Panc1 (cell line): ENCODE measurements at regions not wholly inside any gene's neighbourhood (a gene's known extent, or its start where the extent isn't known, plus 50 kb on each side); places are given as distances from the start of the nearest gene placed in this dataset.

Experiments used
- ATAC-seq: fragments of 200-7000 bp; cut with Tn5 transposase; 2 replicates; pipeline ENCODE4 v1.9.1; 2020; ENCODE audit warnings: mild to moderate bottlenecking, moderate library complexity
- BruUV-seq: library from RNA; stranded (reverse); fragments of 400-500 nt; replicated peaks from 2 replicates; lab custom pipeline; 2021; lab: Mats Ljungman, UMichigan
- CTCF ChIA-PET: fragments of 300-600 bp; sonication (Branson Sonifier 250); formaldehyde crosslinking; loops from one replicate; lab custom pipeline; 2022; ENCODE audit warnings: antibody characterized with exemption; lab: Charles Lee
- POLR2A ChIA-PET: fragments of 300-600 bp; sonication (Branson Sonifier 250); formaldehyde crosslinking; loops from one replicate; lab custom pipeline; 2022; ENCODE audit warnings: antibody characterized with exemption; lab: Charles Lee
- DNase-seq: peaks from one replicate; pipeline ENCODE4 v3.0.0-alpha.2; 2010; ENCODE audit warnings: low read depth, low spot score
- H3K27ac ChIP-seq: 2 replicates; pipeline ENCODE4 v1.5.1; 2011; ENCODE audit warnings: mild to moderate bottlenecking, low read length, inconsistent platforms
- H3K27me3 ChIP-seq: fragments of 200-500 bp; sonication (Bioruptor generic); 2 replicates; pipeline ENCODE4 v1.6.0; 2014; ENCODE audit warnings: low read length, inconsistent platforms; ENCODE audit not compliant: control insufficient read depth, insufficient read depth
- H3K36me3 ChIP-seq: fragments of 200-500 bp; sonication (Bioruptor generic); 2 replicates; pipeline ENCODE4 v1.5.1; 2014; ENCODE audit warnings: inconsistent platforms, mild to moderate bottlenecking, low read length, moderate library complexity; ENCODE audit not compliant: control insufficient read depth, insufficient read depth
- H3K4me1 ChIP-seq: 2 replicates; pipeline ENCODE4 v1.5.1; 2011; ENCODE audit warnings: inconsistent platforms, mild to moderate bottlenecking, low read length, moderate library complexity; ENCODE audit not compliant: control insufficient read depth, insufficient read depth
- H3K4me3 ChIP-seq, 2 experiments: 2 replicates each; pipeline ENCODE4 v1.5.1; 2011 to 2012; ENCODE audit warnings: low read depth in 2 of 2, low read length in 2 of 2, mild to moderate bottlenecking in 2 of 2, inconsistent platforms in 1 of 2, moderate library complexity in 1 of 2
- H3K9me3 ChIP-seq: fragments of 200-500 bp; sonication (Bioruptor generic); 2 replicates; pipeline ENCODE4 v1.5.1; 2014; ENCODE audit warnings: low read depth, mild to moderate bottlenecking, inconsistent platforms, low read length, moderate library complexity; ENCODE audit not compliant: control insufficient read depth, insufficient read depth
- POLR2AphosphoS5 ChIP-seq: IDR thresholded peaks from 2 replicates; pipeline ENCODE4 v1.6.1; 2012; ENCODE audit warnings: mild to moderate bottlenecking, low read depth, low read length, moderate library complexity
- SIN3A ChIP-seq: IDR thresholded peaks from 2 replicates; pipeline ENCODE4 v1.6.1; 2012; ENCODE audit warnings: low read depth, mild to moderate bottlenecking, low read length, moderate library complexity, borderline replicate concordance; ENCODE audit not compliant: insufficient read depth
- TCF7L2 ChIP-seq: IDR thresholded peaks from 2 replicates; pipeline ENCODE4 v1.6.1; 2011; ENCODE audit warnings: mild to moderate bottlenecking, low read depth, low read length, inconsistent platforms
- in situ Hi-C: cut with HindIII; loops from 2 replicates; pipeline ENCODE4 v1.10.0; 2016; ENCODE audit warnings: low sequenced_read_pairs, low pct_unique_long_range_greater_than_20kb
- intact Hi-C: fragments of 100-400 bp; cut with micrococcal nuclease; formaldehyde crosslinking; loops from one replicate; pipeline ENCODE4 v1.10.0; 2022; ENCODE audit not compliant: unreplicated experiment
- TF ChIP-seq, protein P1 (sequence below), 2 experiments: IDR thresholded peaks; 2 replicates each; pipeline ENCODE4 v1.6.1; 2011 to 2012; ENCODE audit warnings: low read depth in 2 of 2, control low read depth in 1 of 2, low read length in 1 of 2, mild to moderate bottlenecking in 1 of 2, moderate library complexity in 1 of 2; ENCODE audit not compliant: insufficient read depth in 1 of 2
- TF ChIP-seq, protein P2 (sequence below): fragments of 450-650 bp; IDR thresholded peaks from 2 replicates; pipeline ENCODE4 v1.5.1; 2017; ENCODE audit warnings: mild to moderate bottlenecking

DNA sequence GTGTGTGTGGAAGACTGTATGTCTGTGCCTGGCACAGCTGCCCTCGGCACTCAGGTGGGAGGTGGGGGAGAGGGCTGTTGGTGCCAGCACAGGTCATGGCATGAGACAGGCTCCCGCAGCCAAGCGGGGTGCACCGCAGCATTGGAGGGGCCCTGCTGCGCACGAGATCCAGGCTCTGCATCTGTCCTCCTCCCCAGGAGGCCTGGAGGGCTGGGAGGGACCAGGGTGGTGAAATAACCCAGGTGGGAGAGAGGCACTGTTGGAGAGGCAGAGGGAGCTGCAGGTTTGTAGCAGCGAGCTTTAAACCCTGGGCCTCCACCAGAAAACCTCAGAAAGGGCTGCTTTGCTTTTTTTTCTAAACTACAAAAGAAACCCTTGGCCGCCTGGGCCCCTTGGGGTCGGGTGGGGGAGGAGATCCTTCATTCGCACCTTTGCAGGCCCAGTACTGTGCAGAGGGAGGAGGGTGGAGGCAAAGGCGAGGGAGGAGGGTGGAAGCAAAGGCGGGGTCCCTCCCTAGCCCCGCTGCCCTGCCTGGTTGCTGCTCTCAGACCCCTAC lies 241.7 kb downstream of the SEC14L1 start:
- CTCF ChIA-PET = interaction anchor here (0.9 kb wide), 1 partner anchor 10 kb away, joined by 6 read pairs; no protein-coding TSS in a partner anchor
- H3K4me1 ChIP-seq = peaks cover 97% of the 10 kb centered on the region
- no peaks in the 10 kb centered on the region for H3K36me3 ChIP-seq
- TF ChIP-seq POLR2AphosphoS5 (no peak; the same call in 1 of the 2 replicates), SIN3A (0 out of 2 replicates have a peak, but pooled peaks have one; percentile 7)
- no peaks in the 10 kb centered on the region for H3K27me3 ChIP-seq
- in situ Hi-C loops = no loop called here
- POLR2A ChIA-PET = no interaction called here
- no TSS peak for BruUV-seq
- intact Hi-C loops = no loop called here
- no peak overlapping the region for H3K4me3 ChIP-seq
- H3K9me3 ChIP-seq = no peaks in the 10 kb centered on the region
- H3K27ac ChIP-seq = peak overlapping the region; percentile 45; the same call in 1 of the 2 replicates
- no peak for DNase-seq
- no peak for ATAC-seq

GRCh38 chr17:77382966-77383612 lies 242.3 kb downstream of the SEC14L1 start:
- no peak for TF ChIP-seq POLR2AphosphoS5
- TF ChIP-seq TCF7L2 = no peak
- TF ChIP-seq, protein P1, sequence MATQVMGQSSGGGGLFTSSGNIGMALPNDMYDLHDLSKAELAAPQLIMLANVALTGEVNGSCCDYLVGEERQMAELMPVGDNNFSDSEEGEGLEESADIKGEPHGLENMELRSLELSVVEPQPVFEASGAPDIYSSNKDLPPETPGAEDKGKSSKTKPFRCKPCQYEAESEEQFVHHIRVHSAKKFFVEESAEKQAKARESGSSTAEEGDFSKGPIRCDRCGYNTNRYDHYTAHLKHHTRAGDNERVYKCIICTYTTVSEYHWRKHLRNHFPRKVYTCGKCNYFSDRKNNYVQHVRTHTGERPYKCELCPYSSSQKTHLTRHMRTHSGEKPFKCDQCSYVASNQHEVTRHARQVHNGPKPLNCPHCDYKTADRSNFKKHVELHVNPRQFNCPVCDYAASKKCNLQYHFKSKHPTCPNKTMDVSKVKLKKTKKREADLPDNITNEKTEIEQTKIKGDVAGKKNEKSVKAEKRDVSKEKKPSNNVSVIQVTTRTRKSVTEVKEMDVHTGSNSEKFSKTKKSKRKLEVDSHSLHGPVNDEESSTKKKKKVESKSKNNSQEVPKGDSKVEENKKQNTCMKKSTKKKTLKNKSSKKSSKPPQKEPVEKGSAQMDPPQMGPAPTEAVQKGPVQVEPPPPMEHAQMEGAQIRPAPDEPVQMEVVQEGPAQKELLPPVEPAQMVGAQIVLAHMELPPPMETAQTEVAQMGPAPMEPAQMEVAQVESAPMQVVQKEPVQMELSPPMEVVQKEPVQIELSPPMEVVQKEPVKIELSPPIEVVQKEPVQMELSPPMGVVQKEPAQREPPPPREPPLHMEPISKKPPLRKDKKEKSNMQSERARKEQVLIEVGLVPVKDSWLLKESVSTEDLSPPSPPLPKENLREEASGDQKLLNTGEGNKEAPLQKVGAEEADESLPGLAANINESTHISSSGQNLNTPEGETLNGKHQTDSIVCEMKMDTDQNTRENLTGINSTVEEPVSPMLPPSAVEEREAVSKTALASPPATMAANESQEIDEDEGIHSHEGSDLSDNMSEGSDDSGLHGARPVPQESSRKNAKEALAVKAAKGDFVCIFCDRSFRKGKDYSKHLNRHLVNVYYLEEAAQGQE (IDR thresholded peaks at IDR 0.05; ENCODE audit: insufficient read depth in 1 of 2, low read depth in 2 of 2, low read length in 1 of 2) = no peak
- TF ChIP-seq, protein P2, sequence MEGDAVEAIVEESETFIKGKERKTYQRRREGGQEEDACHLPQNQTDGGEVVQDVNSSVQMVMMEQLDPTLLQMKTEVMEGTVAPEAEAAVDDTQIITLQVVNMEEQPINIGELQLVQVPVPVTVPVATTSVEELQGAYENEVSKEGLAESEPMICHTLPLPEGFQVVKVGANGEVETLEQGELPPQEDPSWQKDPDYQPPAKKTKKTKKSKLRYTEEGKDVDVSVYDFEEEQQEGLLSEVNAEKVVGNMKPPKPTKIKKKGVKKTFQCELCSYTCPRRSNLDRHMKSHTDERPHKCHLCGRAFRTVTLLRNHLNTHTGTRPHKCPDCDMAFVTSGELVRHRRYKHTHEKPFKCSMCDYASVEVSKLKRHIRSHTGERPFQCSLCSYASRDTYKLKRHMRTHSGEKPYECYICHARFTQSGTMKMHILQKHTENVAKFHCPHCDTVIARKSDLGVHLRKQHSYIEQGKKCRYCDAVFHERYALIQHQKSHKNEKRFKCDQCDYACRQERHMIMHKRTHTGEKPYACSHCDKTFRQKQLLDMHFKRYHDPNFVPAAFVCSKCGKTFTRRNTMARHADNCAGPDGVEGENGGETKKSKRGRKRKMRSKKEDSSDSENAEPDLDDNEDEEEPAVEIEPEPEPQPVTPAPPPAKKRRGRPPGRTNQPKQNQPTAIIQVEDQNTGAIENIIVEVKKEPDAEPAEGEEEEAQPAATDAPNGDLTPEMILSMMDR = no peak
- TF ChIP-seq SIN3A = no peak
- in situ Hi-C loops (no loop called here), intact Hi-C loops (no loop called here)
- Histone ChIP-seq H3K4me3 (no peak overlapping the region), H3K9me3 (no peaks in the 10 kb centered on the region), H3K4me1 (peaks cover 96% of the 10 kb centered on the region), H3K27me3 (no peaks in the 10 kb centered on the region), H3K27ac (peak overlapping the region; percentile 45; the same call in 1 of the 2 replicates), H3K36me3 (no peaks in the 10 kb centered on the region)
- ATAC-seq (peak; percentile 7; the same call in 1 of the 2 replicates), DNase-seq (no peak)
- CTCF ChIA-PET = interaction anchor here (0.7 to 0.9 kb wide), 2 partner anchors 9 to 16 kb away, joined by 6 to 12 read pairs; no protein-coding TSS in a partner anchor
- POLR2A ChIA-PET = no interaction called here
- BruUV-seq = no TSS peak
